DMS153 treated with DMSO at 0.1 percent for 48 hours (cell line): ENCODE measurements at regions not wholly inside any gene's neighbourhood (a gene's known extent, or its start where the extent isn't known, plus 50 kb on each side); places are given as distances from the start of the nearest gene placed in this dataset.
"Not testable (repeated sequence)": the region's sequence is repeated elsewhere in the genome, so short reads cannot be mapped to it uniquely, and the experiment has no call there.

Experiments used
- DNase-seq: peaks from one replicate; lab custom pipeline; 2025; ENCODE audit not compliant: unreplicated experiment; lab: John Stamatoyannopoulos, UW

- DNase-seq = no peak
Observed at GRCh38 chr10:2893158-2893845, 174.0 kb upstream of the PFKP start.

GRCh38 chr10:2891770-2892124, 175.6 kb upstream of the PFKP start:
- no peak for DNase-seq

- DNase-seq = no peak
Observed at GRCh38 chr10:2891073-2891769, 176.1 kb upstream of the PFKP start.

- DNase-seq = no peak
Observed at GRCh38 chr10:2890093-2890492, 177.3 kb upstream of the PFKP start.

GRCh38 chr10:2888403-2889004, 178.8 kb upstream of the PFKP start:
- DNase-seq = no peak

GRCh38 chr10:2887391-2888070, 179.8 kb upstream of the PFKP start:
- DNase-seq = no peak

- DNase-seq = no peak
Observed at GRCh38 chr10:2886662-2887061, 180.7 kb upstream of the PFKP start.

GRCh38 chr10:2885288-2886278, 181.8 kb upstream of the PFKP start:
- DNase-seq = no peak

GRCh38 chr10:2883983-2884540, 183.3 kb upstream of the PFKP start:
- not testable (repeated sequence) for DNase-seq

GRCh38 chr10:2883238-2883637, 184.1 kb upstream of the PFKP start:
- no peak for DNase-seq

- DNase-seq = no peak
Observed at GRCh38 chr10:2882628-2883027, 184.7 kb upstream of the PFKP start.

GRCh38 chr10:2881720-2882620, 185.4 kb upstream of the PFKP start:
- no peak for DNase-seq

GRCh38 chr10:2880050-2880449, 187.3 kb upstream of the PFKP start:
- DNase-seq = not testable (repeated sequence)

GRCh38 chr10:2878818-2879217, 188.5 kb upstream of the PFKP start:
- DNase-seq = no peak

GRCh38 chr10:2876032-2876431, 191.3 kb upstream of the PFKP start:
- no peak for DNase-seq

GRCh38 chr10:2874963-2875362, 192.4 kb upstream of the PFKP start:
- DNase-seq = no peak

- no peak for DNase-seq
Observed at GRCh38 chr10:2873769-2874168, 193.6 kb upstream of the PFKP start.

GRCh38 chr10:2871673-2872219, 195.6 kb upstream of the PFKP start:
- DNase-seq = no peak

GRCh38 chr10:2870654-2871053, 196.7 kb upstream of the PFKP start:
- DNase-seq = no peak
